BE2C (cell line): ENCODE measurements at regions not wholly inside any gene's neighbourhood (a gene's known extent, or its start where the extent isn't known, plus 50 kb on each side); places are given as distances from the start of the nearest gene placed in this dataset.

ENCODE experiments used
- DNase-seq: peaks from one replicate; pipeline ENCODE4 v3.0.0-alpha.2; 2020
- H3K27me3 ChIP-seq: fragments of 250-450 bp; sonication (Bioruptor Pico); 2 replicates; pipeline ENCODE4 v1.5.1; 2020; ENCODE audit warnings: mild to moderate bottlenecking
- H3K36me3 ChIP-seq: fragments of 250-450 bp; sonication (Bioruptor Pico); 2 replicates; pipeline ENCODE4 v1.5.1; 2020; ENCODE audit warnings: mild to moderate bottlenecking
- H3K4me1 ChIP-seq: fragments of 250-450 bp; sonication (Bioruptor Pico); 2 replicates; pipeline ENCODE4 v1.5.1; 2020
- H3K4me3 ChIP-seq: 2 replicates; pipeline ENCODE4 v1.5.1; 2011; ENCODE audit warnings: low read depth, low read length
- H3K9me3 ChIP-seq: fragments of 250-450 bp; sonication (Bioruptor Pico); 2 replicates; pipeline ENCODE4 v1.5.1; 2020
- TF ChIP-seq, protein P1 (sequence below): IDR thresholded peaks from 2 replicates; pipeline ENCODE4 v1.5.1; 2012; ENCODE audit warnings: mild to moderate bottlenecking, low read depth, low read length

DNA sequence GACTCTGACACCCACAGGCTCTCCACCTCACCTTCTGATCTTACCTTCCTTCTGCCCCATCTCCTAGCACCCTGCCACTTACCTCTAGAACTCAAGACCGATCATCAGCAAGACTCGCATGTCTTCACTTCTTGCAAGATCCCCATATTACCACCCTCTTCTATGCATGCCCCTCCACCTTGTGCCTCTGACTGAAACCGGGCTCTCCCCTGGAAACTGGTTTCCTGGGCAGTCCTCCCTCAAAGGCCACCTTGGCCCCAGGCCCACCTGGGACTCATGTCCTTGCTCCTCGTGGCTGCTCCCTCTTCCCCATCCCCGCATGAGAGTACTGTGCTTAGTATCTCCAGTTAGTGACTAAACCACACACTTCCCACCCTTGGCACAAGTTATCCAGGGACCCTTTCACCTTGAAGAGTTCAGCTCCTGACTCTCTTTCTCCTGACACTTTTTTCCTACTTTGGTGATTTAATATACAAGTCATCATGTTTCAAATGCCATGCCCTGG, 136.7 kb downstream of the SPATA19 start:
- no peaks in the 10 kb centered on the region for H3K4me1 ChIP-seq
- H3K9me3 ChIP-seq: no peaks in the 10 kb centered on the region
- TF ChIP-seq, protein P1, sequence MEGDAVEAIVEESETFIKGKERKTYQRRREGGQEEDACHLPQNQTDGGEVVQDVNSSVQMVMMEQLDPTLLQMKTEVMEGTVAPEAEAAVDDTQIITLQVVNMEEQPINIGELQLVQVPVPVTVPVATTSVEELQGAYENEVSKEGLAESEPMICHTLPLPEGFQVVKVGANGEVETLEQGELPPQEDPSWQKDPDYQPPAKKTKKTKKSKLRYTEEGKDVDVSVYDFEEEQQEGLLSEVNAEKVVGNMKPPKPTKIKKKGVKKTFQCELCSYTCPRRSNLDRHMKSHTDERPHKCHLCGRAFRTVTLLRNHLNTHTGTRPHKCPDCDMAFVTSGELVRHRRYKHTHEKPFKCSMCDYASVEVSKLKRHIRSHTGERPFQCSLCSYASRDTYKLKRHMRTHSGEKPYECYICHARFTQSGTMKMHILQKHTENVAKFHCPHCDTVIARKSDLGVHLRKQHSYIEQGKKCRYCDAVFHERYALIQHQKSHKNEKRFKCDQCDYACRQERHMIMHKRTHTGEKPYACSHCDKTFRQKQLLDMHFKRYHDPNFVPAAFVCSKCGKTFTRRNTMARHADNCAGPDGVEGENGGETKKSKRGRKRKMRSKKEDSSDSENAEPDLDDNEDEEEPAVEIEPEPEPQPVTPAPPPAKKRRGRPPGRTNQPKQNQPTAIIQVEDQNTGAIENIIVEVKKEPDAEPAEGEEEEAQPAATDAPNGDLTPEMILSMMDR: no peak
- no peaks in the 10 kb centered on the region for H3K36me3 ChIP-seq
- no peak for DNase-seq
- no peak overlapping the region for H3K4me3 ChIP-seq
- peaks cover 33% of the 10 kb centered on the region for H3K27me3 ChIP-seq

DNA sequence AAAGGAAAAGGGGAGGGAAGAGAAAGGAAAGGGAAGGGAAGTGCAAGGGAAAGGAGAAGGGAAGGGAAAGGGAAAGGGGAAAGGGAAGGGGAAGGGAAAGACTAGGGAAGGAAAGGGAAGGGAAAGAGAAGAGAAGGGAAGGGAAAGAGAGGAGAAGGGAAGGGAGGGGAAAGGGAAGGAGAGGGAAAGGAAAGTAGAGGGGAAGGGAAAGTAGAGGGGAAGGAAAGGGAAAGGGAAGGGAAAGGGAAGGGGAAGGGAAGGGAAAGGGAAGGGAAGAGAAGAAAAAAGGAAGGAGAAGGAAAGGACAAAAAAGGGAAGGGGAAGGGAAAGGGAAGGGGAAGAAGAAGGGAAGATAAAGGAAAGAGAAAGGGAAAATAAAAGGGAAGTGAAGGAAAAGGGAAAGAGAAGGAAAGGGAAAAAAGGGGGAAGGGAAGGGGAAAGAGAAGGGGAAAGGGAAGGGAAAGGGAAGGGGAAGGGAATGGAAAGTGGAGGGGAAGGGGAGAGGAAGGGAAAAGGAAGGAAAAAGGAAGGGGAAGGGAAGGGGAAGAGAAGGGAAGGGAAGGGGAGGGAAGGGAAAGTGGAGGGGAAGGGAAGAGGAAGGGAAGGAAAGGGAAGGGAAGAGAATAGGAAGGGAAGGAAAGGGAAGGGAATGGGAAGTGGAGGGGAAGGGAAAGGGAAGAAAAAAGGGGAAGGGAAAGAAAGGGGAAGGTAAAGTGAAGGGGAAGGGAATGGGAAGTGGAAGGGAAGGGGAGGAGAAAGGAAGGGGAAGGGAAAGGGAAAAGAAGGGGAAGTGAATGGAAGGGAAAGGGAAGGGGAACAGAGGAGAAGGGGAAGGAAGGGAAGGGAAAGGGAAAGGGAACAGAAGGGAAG, 138.2 kb downstream of the SPATA19 start:
- no peaks in the 10 kb centered on the region for H3K4me1 ChIP-seq
- no peak overlapping the region for H3K4me3 ChIP-seq
- no peaks in the 10 kb centered on the region for H3K36me3 ChIP-seq
- no peaks in the 10 kb centered on the region for H3K9me3 ChIP-seq
- TF ChIP-seq, protein P1: no peak
- DNase-seq: no peak
- peaks cover 18% of the 10 kb centered on the region for H3K27me3 ChIP-seq

DNA sequence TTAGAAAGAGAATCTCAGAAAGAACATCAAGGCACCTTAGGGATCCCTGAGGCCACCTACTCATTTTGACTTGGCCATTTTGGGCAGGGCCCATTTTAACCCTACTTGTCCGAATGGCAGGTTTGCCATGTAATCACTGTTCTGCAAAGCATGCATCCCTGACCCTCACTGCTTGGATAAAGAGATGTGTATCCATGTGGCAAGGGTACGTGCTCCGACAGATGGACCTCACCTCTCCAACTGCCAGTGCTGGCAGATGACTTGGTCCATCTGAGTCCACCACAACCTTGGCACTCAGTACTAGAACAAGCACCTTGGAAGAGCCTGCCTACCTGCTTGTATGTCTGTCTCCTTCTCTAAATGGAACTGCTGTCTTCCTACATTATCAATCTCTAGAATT, 139.4 kb downstream of the SPATA19 start:
- no peak overlapping the region for H3K4me3 ChIP-seq
- no peak for DNase-seq
- TF ChIP-seq, protein P1: no peak
- no peaks in the 10 kb centered on the region for H3K9me3 ChIP-seq
- H3K36me3 ChIP-seq: no peaks in the 10 kb centered on the region
- H3K27me3 ChIP-seq: peaks cover 13% of the 10 kb centered on the region
- no peaks in the 10 kb centered on the region for H3K4me1 ChIP-seq

DNA sequence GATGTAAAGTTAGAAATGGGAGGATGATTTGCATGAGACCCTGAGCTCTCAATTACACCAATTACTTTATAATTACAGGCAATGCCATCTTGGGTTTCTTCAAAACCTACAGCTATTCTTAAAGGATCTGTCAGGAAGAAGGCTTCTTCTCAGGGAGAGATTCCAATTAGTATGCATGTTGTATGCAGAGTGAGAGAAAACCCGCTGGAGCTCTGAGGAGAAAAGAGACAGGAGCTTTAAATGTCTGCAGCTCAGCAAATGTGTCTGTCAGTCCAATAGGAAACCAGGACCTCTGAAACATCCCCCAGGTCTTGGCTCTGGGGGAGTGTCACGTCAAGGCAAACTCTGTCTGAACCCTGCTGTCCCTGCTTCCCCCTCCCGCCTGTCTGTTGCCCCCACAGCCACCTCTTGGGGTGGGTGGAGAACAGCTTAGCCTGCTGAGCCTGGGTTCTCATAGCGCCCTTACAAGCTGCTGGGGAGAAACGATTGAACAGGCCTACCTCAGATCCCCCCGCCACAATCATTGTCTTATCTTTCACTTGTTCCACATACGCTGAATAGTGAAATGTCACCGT, 140.2 kb downstream of the SPATA19 start:
- Histone ChIP-seq H3K27me3 (peaks cover 13% of the 10 kb centered on the region), H3K4me1 (no peaks in the 10 kb centered on the region), H3K9me3 (no peaks in the 10 kb centered on the region), H3K36me3 (no peaks in the 10 kb centered on the region), H3K4me3 (no peak overlapping the region)
- no peak for DNase-seq
- TF ChIP-seq, protein P1: no peak

DNA sequence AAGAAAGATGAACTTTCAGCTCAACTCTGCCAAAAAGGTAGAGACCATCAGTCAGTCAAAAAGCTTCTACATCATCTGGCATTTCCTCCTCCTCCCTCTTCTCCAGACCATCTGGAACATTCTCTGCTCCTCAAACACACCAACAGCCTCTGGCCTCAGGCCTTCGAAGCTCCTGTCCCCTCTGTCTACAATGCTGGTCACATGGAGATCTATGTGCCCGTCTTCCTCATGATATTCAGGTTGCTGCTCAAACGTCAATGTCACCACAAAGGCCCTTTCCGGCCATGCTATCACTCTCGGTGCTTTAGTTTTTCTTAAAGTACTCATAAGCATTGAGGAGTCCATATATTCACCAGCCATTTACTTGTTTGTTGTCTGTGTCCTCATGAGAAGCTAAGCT, 146.2 kb downstream of the SPATA19 start:
- H3K4me1 ChIP-seq: no peaks in the 10 kb centered on the region
- no peaks in the 10 kb centered on the region for H3K9me3 ChIP-seq
- TF ChIP-seq, protein P1: no peak

DNA sequence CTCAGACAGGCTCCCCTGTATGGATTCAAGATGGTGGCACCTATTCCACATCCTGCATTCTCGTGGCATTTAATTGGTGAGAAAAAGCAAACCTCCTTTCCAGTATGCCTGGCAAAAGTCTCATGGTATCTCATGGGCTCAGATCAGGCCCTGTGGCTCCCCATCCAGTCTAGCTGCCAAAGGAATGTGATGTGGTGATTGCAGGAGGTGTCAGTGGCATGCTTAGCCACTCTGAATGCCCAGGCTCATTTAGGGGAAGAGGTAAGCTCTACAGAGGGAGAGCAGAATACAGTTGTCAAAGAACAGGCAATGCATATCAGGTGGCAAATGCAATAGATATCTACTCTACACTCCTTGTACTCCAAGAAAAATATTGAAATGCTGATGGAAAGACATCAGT, 146.7 kb downstream of the SPATA19 start:
- TF ChIP-seq, protein P1: no peak
- Histone ChIP-seq H3K36me3 (no peaks in the 10 kb centered on the region), H3K4me3 (no peak overlapping the region), H3K9me3 (no peaks in the 10 kb centered on the region), H3K4me1 (no peaks in the 10 kb centered on the region), H3K27me3 (no peaks in the 10 kb centered on the region)
- DNase-seq: no peak

More for the DNA sequence above, 146.2 kb downstream of the SPATA19 start:
- Histone ChIP-seq H3K27me3 (no peaks in the 10 kb centered on the region; the same call in 1 of the 2 replicates), H3K4me3 (no peak overlapping the region), H3K36me3 (no peaks in the 10 kb centered on the region)
- DNase-seq: no peak
